Activated CD4-positive, CD25-positive, alpha-beta regulatory T cell treated with anti-CD3 and anti-CD28 coated beads, Interleukin-2, amount 50 U/mL, for 24 hours (primary cell): ENCODE measurements at regions not wholly inside any gene's neighbourhood (a gene's known extent, or its start where the extent isn't known, plus 50 kb on each side); places are given as distances from the start of the nearest gene placed in this dataset.
"Not testable (repeated sequence)": the region's sequence is repeated elsewhere in the genome, so short reads cannot be mapped to it uniquely, and the experiment has no call there.

Source experiments
- ATAC-seq, 2 donors: fragments of 150-1000 bp; cut with Tn5 transposase; one replicate each; pipeline ENCODE4 v1.10.0; 2021; ENCODE audit warnings: mild to moderate bottlenecking in 1 of 2, moderate library complexity in 1 of 2

- ATAC-seq: no peak
Observed at GRCh38 chr1:224061436-224061835, 52.5 kb upstream of the FBXO28 start.

DNA sequence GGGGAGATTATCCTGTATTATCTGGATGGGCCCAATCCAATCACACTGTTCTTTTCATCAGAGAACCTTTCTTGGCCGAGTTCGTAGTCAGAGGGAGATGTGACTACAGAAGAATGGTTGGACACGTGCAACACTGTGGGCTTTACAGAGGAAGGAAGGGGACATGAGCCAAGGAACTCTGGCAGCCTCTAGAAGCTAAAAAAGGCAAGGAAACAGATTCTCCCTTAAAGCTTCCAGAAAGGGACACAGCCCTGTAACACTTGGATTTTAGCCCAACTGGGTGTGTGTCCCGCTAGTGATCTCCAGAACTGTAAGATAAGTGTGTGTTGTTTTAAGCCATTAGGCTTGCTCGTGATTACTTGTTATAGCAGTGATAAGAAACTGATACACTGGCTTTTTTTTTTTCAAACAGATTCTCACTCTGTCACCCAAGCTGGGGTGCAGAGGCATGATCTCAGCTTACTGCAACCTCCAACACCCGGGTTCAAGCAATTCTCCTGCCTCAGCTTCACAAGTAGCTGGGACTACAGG lies 53.9 kb upstream of the FBXO28 start:
- no peak for ATAC-seq

DNA sequence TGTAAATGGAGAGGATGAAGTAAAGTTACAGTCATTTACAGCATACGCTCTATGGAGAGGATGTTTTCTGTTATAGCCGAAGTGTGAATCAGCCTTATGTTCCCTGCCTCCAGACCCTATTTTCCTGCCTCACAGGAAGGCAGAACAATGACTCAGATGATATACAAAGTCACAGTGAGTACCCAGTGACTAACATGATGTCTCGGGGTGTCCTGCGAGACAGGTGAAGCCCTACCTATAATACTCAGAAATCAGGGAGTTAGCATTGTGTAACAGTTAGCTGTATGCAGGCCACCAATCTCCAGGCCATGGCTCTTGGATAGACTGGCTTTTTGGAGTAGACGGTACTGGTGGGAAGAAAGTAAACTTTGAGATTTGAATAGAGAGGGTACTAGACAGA lies 55.6 kb upstream of the FBXO28 start:
- ATAC-seq: no peak

- ATAC-seq: no peak
Observed at GRCh38 chr1:224057461-224058199, 56.3 kb upstream of the FBXO28 start.

DNA sequence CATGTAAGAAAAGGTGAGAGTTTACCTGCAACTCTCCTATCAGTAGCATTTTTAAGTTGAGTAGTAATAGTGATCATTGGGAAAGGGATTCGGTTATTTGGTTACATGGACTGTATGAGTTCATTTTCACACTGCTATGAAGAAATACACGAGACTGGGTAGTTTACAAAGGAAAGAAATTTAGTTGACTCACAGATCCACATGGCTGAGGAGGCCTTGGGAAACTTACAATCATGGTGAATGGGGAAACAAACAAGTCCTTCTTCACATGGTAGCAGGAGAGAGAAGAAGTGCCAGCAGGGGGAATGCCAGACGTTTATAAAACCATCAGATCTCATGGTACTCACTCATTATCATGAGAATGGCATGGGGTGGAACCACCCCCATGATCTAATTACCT lies 59.3 kb upstream of the FBXO28 start:
- ATAC-seq: no peak

- ATAC-seq: no peak
Observed at GRCh38 chr1:224054012-224054411, 59.9 kb upstream of the FBXO28 start.

GRCh38 chr1:224053456-224053855 lies 60.5 kb upstream of the FBXO28 start:
- no peak for ATAC-seq

DNA sequence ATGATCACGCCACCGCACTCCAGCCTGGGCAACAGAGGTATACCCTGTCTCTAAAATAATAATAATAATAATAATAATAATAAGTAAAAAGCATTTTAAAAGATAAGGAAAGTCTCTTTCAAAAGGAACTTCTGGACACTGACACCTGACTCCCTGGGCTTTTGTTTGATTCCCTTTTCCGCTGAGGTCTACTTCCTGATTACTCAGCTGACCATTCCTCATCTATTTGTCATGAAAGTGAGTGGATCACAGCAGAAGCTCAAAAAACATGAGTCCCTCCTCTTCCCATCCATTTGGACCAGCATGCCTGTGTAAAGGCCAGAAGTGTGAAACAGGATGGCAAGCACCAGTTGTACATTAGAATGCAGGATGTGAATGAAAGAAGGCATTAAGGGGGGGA lies 61.1 kb upstream of the FBXO28 start:
- no peak for ATAC-seq

GRCh38 chr1:224051782-224052181 lies 62.1 kb upstream of the FBXO28 start:
- not testable (repeated sequence) for ATAC-seq

- ATAC-seq: no peak
Observed at GRCh38 chr1:224051086-224051406, 62.9 kb upstream of the FBXO28 start.

DNA sequence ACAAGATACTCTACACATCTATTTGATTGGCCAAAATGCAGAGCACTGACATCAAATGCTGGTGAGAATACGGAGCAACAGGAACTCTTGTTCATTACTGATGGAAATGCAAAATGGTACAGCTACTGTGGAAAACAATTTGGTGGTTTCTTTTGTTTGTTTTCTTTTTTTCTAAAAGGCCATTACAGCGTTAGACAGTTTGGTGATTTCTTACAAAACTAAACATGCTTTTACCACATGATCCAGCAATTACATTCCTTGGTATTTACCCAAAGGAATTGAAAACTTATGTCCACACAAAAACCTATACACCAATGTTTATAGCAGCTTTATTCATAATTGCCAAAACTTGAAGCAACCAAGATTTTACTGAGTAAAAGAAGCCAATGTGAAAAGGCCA lies 66.4 kb upstream of the FBXO28 start:
- no peak for ATAC-seq

DNA sequence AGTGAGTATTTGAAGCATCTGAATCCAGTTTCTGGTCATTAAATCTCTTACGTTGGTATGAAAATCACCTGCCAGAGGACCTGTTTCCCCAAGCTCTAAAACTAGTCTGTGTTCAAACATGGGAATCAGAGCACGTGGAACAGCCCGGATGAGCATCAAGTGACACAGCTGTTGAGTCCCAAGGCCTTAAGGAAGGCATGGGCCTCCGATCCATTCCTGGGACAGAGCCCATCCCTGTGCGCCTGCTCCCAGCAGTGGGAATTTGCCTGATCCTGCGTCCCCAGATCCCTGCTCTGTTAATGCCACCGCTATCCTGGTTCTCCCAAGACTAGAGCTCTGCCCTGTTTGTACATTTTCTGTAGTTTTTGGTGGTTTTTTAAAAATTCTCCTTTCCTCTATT lies 68.4 kb upstream of the FBXO28 start:
- no peak for ATAC-seq

DNA sequence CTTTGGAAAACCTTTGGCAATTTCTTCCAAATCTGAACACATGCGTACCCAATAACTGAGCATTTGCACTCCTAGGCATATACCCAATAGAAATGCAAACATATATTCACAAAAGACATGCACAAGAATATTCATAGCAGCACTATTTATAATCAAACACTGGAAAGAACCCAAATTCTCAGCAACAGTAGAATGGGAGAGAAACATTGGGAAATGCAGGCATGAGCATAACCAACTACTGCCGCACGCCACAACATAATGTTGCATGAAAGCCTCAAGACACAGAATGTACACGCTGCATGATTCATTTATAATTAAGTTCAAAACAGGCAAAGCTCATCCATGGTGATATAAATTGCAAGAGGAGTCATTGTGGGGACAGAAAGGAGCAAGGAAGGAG lies 69.5 kb upstream of the FBXO28 start:
- ATAC-seq: no peak

GRCh38 chr1:224042557-224043118 lies 71.3 kb upstream of the FBXO28 start:
- no peak for ATAC-seq

DNA sequence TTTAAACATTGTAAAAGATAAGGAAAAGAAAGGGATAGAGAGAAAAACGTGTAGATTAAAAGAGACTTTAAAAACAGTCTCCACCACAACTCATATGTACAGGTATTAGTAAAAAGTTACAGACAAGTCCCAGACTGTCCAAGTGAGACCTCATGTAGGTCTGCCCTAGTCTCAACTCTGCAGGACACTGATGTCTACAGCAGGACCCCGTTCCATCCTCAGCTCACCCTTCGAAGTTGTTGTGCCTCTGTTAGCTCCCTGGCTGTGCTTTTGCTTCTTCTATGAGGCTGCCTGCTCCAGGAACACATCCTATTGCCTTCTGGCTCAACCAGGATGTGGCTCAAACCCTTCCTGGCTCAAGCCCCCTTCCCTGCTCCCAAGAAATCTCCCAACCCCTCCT lies 72.9 kb upstream of the FBXO28 start:
- no peak for ATAC-seq

- ATAC-seq: not testable (repeated sequence)
Observed at GRCh38 chr1:224040423-224040822, 73.5 kb upstream of the FBXO28 start.

DNA sequence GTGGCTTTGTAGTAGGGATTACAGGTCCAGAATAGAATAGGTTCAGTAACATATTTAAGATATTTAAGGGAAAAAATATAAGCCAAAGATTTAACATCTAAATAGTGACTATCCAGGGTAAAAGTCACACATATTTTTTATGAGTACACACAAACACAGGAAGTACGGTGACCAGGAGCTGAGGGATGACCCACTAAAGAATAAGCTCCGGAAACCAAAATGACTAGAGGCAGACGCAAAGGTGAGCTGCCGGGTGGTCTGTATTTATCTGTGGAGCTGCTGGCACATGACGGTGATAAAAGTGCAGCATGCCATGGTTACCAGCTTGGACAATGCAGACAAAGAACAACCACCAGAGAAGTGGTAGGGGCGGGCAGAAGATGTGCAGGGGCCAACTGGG lies 73.9 kb upstream of the FBXO28 start:
- ATAC-seq: not testable (repeated sequence)

DNA sequence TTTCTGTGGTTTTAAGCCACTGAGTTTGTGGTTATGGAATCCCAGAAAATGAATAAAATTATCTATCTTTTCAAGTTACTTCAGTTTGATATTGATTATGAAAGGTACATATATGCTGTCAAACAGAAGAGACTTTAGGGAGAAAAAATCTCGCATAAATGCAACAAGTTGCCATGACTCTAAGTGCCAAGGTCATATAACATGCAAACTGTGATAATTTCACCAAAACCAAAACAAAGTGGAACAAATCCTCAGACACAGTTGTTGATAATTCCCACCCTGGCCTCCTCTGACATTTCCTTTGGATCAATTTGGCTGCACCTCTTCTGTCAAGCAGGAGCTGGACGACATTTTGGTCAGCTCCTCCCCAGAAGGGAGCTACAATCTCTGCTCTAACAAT lies 75.1 kb upstream of the FBXO28 start:
- not testable (repeated sequence) for ATAC-seq

DNA sequence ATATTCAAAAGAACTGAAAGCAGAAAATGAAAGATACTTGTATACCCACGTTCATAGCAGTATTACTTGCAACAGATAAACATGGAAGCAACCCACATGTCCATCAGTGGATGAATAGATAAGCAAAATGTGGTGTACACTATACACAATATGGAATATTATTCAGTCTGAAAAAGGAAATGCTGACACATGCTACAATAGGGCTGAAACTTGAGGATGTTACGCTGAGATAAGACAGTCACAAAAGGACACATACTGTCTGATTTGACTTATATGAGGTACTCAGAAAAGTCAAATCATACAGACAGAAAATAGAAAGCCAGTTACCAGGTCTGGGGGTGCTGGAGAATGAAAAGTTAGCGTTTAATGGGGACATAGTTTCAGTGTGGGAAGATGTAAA lies 76.5 kb upstream of the FBXO28 start:
- not testable (repeated sequence) for ATAC-seq

DNA sequence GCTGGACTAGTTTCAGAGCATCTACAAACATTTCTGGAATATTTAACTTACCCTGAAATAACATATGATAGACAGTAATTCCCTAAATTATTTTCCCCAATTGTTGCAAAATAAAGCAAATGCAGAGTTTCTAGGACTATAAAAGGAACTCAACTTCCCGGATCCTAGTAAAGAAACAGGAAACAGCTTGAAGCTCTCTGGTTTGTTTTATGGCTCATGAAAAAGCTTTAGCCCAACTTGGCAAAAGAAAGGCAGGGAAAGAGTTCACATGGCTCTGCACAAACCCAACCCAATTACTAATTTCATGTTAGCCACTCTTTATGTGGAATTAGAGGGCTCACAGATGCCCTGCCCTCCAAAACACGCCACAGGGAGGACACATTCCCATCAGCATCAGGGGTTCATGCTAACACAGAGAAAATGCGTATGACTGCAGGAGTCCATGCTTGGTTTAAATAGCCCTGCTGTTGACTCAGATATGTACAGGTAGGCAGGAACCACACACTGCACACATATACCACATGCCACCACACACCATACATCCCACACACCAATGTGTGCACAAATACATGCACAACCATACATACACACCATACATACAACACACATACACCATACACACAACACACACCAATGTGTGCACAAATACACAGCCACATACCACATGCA lies 81.2 kb upstream of the FBXO28 start:
- not testable (repeated sequence) for ATAC-seq

DNA sequence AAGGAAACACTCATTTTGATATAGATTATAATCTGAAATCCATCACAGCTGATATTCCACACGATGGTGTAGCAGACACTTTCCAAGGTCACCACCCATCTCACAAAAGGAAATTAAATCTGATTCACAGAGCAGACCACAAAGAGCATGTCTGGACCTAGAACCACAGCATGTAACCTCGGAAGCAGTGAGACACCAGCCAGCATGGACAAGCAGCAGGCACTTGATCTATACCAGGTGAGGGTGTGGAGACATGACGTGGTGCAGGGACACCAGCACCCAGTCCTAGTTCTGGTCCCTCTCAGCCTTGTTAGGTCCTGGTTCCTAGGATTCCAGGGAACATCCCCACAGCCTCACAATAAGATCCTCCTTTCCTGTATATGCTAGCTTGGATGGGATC lies 81.9 kb upstream of the FBXO28 start:
- peak in 1 of 2 donors; percentile 45 for ATAC-seq

- ATAC-seq: not testable (repeated sequence)
Observed at GRCh38 chr1:224030257-224030656, 83.7 kb upstream of the FBXO28 start.

DNA sequence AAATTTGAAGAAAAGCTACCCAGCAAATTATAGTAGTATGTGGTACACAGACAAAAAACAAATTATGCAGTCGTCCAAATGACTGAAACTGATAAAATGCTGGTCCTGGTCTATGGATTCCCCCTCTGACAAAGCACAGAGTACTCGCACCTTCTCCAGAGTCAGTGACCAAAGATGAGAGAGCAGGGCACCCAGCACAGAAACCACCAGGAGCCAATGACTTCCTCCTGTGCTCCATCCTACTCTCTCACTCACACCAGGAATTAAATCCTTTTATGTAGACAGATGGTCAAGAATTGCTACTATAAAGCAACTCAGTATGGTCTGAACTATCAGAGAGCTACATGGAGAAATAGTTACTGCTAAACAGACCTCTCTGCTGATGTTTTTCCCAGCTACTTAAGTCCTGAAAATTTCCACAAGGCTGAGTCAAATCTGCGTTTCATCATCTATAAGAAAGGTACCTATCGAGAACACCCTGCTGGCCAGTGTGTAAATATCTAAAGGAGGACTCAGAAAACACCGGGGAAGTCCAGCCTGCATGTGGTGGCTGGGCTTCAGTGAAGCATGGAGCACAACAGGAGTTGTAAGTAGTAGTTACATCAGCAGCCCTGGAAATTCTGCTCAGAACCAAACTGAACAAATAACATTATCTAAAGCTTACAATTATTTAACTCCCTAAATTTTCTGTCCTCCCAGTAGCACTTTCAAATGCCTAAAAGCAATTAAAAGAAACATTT lies 84.5 kb upstream of the FBXO28 start:
- ATAC-seq: peak in 1 of 2 donors; percentile 49
